Fibroblast of villous mesenchyme (primary cell): ENCODE measurements at regions not wholly inside any gene's neighbourhood (a gene's known extent, or its start where the extent isn't known, plus 50 kb on each side); places are given as distances from the start of the nearest gene placed in this dataset.
A peak's percentile ranks its signal among the peaks of the same experiment; 100 is the strongest.

ENCODE experiments used
- DNase-seq: peaks from one replicate; pipeline ENCODE4 v3.0.0-alpha.2; 2010; ENCODE audit warnings: low read depth
- H3K4me3 ChIP-seq: 2 replicates; pipeline ENCODE4 v1.5.1; 2011; ENCODE audit warnings: low read depth, mild to moderate bottlenecking, low read length
- TF ChIP-seq, protein P1 (sequence below): IDR thresholded peaks from 2 replicates; pipeline ENCODE4 v1.5.1; 2012; ENCODE audit warnings: low read depth, mild to moderate bottlenecking, low read length; ENCODE audit not compliant: insufficient read depth

DNA sequence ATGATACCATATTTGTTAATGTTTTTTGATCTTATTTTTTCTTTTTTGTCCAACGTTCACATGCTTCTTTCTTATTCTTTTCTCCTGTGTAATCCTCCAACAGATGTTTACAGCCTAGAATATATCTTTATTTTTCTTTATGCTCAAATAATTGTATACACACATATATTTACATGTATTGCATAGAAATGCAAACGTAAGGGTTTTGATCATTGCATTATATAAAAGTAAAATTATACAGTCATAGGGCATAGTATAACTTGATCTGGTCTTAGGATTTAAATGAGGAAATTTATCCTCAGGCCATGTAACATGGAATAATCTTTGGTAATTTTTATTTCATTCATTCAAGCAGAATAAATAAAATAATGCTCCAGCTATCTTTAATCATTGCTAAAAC is 84.9 kb upstream of the EEF1E1 start:
- no peak overlapping the region for H3K4me3 ChIP-seq
- no peak for DNase-seq
- TF ChIP-seq, protein P1, sequence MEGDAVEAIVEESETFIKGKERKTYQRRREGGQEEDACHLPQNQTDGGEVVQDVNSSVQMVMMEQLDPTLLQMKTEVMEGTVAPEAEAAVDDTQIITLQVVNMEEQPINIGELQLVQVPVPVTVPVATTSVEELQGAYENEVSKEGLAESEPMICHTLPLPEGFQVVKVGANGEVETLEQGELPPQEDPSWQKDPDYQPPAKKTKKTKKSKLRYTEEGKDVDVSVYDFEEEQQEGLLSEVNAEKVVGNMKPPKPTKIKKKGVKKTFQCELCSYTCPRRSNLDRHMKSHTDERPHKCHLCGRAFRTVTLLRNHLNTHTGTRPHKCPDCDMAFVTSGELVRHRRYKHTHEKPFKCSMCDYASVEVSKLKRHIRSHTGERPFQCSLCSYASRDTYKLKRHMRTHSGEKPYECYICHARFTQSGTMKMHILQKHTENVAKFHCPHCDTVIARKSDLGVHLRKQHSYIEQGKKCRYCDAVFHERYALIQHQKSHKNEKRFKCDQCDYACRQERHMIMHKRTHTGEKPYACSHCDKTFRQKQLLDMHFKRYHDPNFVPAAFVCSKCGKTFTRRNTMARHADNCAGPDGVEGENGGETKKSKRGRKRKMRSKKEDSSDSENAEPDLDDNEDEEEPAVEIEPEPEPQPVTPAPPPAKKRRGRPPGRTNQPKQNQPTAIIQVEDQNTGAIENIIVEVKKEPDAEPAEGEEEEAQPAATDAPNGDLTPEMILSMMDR = no peak

DNA sequence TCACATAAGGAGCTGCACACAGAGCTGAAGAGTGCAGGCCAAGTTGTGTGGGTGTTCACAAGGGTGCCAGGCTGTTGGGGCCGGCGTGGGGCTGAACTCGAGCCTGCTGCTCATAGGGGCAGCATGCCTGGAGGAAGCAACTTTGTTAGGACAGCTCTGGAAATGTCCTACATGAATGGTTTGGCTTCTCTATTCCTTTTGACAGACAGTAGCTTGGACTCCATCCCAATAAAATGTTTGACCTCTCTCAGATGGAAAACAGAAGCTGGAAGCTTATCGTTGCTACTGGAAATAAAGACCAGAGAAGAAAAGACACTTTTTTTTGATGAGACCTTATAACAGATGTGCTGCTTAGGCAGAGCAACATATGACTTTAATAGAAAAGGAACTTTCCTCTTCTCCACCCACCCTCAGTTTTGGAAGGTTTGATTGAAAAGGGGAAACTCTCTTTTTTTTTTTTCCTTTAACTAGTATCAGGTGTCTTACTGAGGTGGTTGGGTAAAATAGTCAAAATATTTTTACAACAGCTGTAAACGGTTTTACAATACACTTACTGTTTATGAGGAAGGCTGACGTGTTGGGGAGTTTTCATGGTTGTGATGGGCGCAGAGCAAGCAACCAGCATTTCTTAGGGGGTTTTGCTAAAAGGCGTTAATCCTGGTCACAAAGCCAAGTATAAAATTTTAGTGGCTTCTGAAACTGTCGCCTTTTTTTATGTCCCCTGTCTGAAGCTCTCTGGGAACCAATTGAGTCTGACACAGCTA is 80.7 kb upstream of the EEF1E1 start:
- peak; percentile 18 for DNase-seq
- H3K4me3 ChIP-seq = no peak overlapping the region
- TF ChIP-seq, protein P1 = no peak

DNA sequence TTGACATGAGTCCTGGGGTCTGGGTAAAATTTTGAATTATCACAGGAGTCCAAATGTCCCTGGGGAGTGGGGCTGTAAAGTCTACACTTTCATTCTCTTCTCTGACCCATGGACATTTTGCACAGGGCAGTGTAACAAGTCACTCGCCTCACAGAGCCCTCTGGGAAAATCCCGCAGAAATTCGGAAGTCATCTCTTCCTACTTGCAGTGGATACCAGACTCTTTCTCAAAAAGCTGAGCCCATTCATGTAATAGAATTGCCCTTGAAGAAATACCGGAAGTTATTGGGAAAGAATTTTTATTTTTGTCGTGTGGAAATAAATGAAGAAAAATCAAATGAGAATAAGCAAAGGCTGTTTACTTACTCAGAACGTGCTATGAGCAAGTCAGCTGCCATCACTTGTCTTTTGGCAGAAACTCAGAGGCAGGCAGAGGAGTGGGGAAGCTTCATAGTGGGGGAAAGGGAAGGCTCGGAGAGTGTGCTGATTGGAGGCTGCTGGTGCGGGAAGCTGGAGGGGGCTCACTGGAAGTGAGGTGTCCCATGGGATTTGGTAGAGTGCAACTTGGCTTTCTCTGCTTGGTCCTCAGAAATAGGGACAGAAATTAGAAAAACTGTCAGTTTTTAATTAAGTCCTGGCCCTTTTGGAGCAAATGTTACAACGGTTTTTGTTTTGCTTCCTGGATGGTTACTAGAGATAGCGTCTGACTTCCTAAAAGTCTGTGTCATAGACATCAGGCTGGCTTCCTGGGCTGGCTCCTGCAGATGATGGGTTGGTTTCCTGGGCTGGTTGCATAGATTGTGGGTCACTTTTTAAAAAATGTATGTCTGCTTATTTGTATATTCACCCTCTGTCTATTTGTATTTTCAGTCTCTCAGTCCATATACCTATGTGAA is 79.8 kb upstream of the EEF1E1 start:
- TF ChIP-seq, protein P1 = no peak
- no peak overlapping the region for H3K4me3 ChIP-seq
- DNase-seq = peak; percentile 23

DNA sequence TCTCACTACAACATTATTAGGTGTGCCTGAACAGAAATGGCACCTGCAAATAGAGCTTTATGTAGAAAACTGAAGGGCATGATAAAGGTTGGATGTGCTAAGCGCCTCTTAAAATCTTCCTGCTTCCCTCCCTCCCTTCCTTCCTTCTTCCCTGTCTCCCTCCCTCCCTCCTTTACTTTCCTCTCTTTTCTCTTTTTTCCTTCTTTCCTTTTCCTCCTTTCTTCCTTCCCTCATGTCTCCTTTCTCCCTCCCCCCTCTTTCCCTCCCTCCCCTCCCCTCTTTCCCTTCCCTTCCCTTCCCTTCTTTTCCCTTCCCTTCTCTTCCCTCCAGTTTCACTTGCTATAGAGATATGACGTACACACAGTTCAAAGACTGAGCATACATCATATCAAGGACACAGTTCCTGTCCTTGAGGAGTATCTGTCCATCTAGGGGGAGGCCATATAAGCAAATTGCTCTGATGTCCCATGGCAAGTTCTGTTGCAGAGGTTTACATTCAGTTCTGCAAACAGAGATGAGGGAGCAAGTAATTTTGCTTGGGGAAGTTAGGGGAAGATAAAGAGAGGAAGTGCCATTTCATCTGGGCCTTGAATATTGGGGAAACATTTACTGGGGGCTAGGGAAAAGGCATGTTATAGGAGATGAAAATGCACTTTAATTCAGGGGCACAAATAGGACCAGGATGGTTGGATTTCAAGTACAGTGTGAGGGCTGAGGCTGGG is 79.0 kb upstream of the EEF1E1 start:
- H3K4me3 ChIP-seq = no peak overlapping the region
- DNase-seq = no peak
- TF ChIP-seq, protein P1 = no peak

DNA sequence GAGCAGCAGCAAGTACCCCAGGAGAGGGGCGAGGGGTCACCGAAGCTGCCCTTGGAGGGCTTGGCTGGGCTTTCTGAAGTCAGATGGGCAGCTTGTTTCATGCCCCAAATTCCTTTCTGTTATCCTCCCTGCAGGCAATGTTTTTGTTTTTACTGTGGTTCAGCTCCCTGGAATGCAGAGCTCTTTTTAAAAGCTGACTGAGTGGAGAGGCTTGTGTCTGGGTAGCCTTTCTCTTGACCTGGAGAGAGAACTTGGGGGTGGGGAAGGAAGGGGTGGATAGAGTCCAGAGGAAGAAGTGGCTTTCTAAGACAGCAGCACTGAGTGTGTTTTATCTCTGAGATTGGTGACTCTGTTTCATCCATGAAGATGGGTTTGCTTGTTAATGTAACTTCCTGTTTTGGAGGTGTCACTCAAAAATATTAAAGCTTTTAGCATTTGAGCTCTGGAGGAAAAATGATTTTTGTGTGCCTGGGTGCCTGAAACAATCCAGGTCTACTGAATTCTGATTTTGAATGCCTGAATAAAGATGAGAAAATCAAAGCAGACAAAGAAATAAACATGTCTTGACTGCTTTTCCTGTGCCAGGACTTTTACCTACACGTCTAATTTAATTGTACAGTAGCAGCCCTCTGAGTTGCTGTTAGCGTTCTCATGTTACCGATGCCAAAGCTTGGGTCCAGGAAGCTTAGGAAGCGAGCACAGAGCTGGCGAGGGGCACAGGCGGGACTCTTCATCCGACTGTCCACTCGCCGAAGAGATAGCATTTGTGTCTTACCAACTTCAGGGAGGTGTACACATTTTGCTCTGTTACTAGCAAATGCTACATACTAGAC is 78.2 kb upstream of the EEF1E1 start:
- peak; percentile 75 for DNase-seq
- TF ChIP-seq, protein P1 = no peak
- no peak overlapping the region for H3K4me3 ChIP-seq

DNA sequence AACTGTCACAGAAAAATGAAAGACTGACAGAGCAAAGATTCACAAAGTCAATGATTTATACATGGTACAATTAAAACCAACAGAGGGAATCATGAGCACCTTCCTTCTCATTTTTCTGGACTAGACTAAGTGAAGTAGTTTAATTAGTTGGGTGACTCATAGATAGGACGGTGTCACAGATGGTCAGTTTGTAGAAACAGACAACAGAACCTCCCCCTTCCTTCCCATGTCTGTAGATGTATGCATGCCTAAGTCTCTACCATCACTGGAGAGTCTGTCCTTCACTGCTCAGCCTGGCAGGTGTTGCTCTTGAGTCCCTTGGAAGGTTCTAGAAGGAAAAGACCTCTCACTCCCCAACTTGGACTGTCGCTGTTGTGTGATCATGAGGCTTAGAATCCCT is 75.4 kb upstream of the EEF1E1 start:
- peak; percentile 52 for DNase-seq
- TF ChIP-seq, protein P1 = no peak
- no peak overlapping the region for H3K4me3 ChIP-seq
